ENCODE measurements at regions not wholly inside any gene's neighbourhood (a gene's known extent, or its start where the extent isn't known, plus 50 kb on each side); places are given as distances from the start of the nearest gene placed in this dataset.

- no peak overlapping the region for H3K4me3 ChIP-seq (ENCODE audit: low read depth, low read length)
- peaks cover 7% of the 10 kb centered on the region for H3K27me3 ChIP-seq (ENCODE audit: insufficient read depth, low read length)
- H3K4me1 ChIP-seq (ENCODE audit: control insufficient read depth, insufficient read depth, low read length, unreplicated experiment) = peaks cover 13% of the 10 kb centered on the region
- H3K79me2 ChIP-seq (ENCODE audit: control insufficient read depth, insufficient read depth, low read length, unreplicated experiment) = no peaks in the 10 kb centered on the region
- no peak overlapping the region for H2AFZ ChIP-seq (ENCODE audit: low read length, unreplicated experiment)
- no peaks in the 10 kb centered on the region for H3K36me3 ChIP-seq (ENCODE audit: insufficient read depth, low read length)
- no peak overlapping the region; the same call in 1 of the 2 replicates for H3K27ac ChIP-seq (ENCODE audit: low read depth, low read length)
Observed at GRCh38 chr16:65658349-65658748, 536.5 kb upstream of the CDH11 start.

GRCh38 chr16:65657556-65657955 is 535.7 kb upstream of the CDH11 start:
- H3K4me1 ChIP-seq (ENCODE audit: control insufficient read depth, insufficient read depth, low read length, unreplicated experiment) = peaks cover 13% of the 10 kb centered on the region
- H3K4me3 ChIP-seq (ENCODE audit: low read depth, low read length) = no peak overlapping the region
- peaks cover 7% of the 10 kb centered on the region for H3K27me3 ChIP-seq (ENCODE audit: insufficient read depth, low read length)
- H3K79me2 ChIP-seq (ENCODE audit: control insufficient read depth, insufficient read depth, low read length, unreplicated experiment) = no peaks in the 10 kb centered on the region
- no peak overlapping the region for H3K27ac ChIP-seq (ENCODE audit: low read depth, low read length)
- no peaks in the 10 kb centered on the region for H3K36me3 ChIP-seq (ENCODE audit: insufficient read depth, low read length)
- no peak overlapping the region for H2AFZ ChIP-seq (ENCODE audit: low read length, unreplicated experiment)

DNA sequence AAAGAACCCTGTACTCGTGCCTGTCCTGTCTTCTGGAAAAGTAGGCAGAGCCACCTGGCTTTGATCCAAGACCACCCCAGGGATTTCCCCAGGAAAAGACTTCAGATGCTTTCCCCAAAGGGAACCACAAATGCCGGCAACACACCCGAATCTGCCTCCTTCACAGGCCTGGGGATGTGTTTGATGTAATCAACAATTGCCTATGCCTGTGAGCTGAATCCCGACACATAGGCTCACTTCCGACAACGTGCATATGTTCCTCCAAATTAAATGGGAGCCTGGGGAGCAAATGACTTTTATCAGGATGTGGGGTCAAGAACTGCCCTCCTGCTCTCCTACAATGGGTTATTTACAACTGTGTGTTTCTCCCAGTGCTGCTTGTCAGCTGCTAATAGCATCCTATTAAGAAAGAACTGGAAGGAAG is 535.2 kb upstream of the CDH11 start:
- H3K4me3 ChIP-seq (ENCODE audit: low read depth, low read length) = no peak overlapping the region

GRCh38 chr16:65655802-65656201 is 533.9 kb upstream of the CDH11 start:
- Histone ChIP-seq H2AFZ (ENCODE audit: low read length, unreplicated experiment) (no peak overlapping the region), H3K4me1 (ENCODE audit: control insufficient read depth, insufficient read depth, low read length, unreplicated experiment) (peaks cover 13% of the 10 kb centered on the region), H3K27me3 (ENCODE audit: insufficient read depth, low read length) (peaks cover 7% of the 10 kb centered on the region), H3K4me3 (ENCODE audit: low read depth, low read length) (no peak overlapping the region), H3K27ac (ENCODE audit: low read depth, low read length) (no peak overlapping the region), H3K36me3 (ENCODE audit: insufficient read depth, low read length) (no peaks in the 10 kb centered on the region), H3K79me2 (ENCODE audit: control insufficient read depth, insufficient read depth, low read length, unreplicated experiment) (no peaks in the 10 kb centered on the region)

More for the DNA sequence above, 535.2 kb upstream of the CDH11 start:
- H3K27ac ChIP-seq (ENCODE audit: low read depth, low read length) = no peak overlapping the region
- H3K36me3 ChIP-seq (ENCODE audit: insufficient read depth, low read length) = no peaks in the 10 kb centered on the region
- no peaks in the 10 kb centered on the region for H3K79me2 ChIP-seq (ENCODE audit: control insufficient read depth, insufficient read depth, low read length, unreplicated experiment)
- H3K27me3 ChIP-seq (ENCODE audit: insufficient read depth, low read length) = peaks cover 7% of the 10 kb centered on the region
- H2AFZ ChIP-seq (ENCODE audit: low read length, unreplicated experiment) = no peak overlapping the region
- peaks cover 13% of the 10 kb centered on the region for H3K4me1 ChIP-seq (ENCODE audit: control insufficient read depth, insufficient read depth, low read length, unreplicated experiment)

- Histone ChIP-seq H3K27ac (ENCODE audit: low read depth, low read length) (no peak overlapping the region), H3K4me3 (ENCODE audit: low read depth, low read length) (no peak overlapping the region), H3K36me3 (ENCODE audit: insufficient read depth, low read length) (no peaks in the 10 kb centered on the region), H3K27me3 (ENCODE audit: insufficient read depth, low read length) (no peaks in the 10 kb centered on the region), H3K4me1 (ENCODE audit: control insufficient read depth, insufficient read depth, low read length, unreplicated experiment) (no peaks in the 10 kb centered on the region), H3K79me2 (ENCODE audit: control insufficient read depth, insufficient read depth, low read length, unreplicated experiment) (no peaks in the 10 kb centered on the region), H2AFZ (ENCODE audit: low read length, unreplicated experiment) (no peak overlapping the region)
Observed at GRCh38 chr16:65648101-65648500, 526.2 kb upstream of the CDH11 start.

DNA sequence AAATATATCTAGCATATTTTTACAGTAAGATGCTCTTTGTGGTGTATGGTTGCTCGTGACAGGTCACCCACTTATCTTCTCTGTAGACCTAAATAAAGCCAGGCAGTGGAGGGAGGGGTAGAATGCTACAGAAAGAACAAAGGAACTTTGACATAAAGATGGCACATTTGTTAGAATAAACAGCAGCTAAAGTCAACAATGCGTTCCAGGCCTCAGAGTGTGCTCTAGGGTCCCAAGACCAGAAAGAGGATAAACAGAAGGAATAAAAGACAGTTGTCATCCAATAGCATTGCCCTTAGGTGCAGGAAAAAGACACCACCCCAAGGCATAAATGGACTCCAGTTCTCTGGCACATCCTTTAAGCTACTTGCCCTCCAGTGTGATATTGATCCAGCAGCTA is 523.0 kb upstream of the CDH11 start:
- H3K36me3 ChIP-seq (ENCODE audit: insufficient read depth, low read length) = no peaks in the 10 kb centered on the region
- peaks cover 3% of the 10 kb centered on the region; the same call in 1 of the 2 replicates for H3K27me3 ChIP-seq (ENCODE audit: insufficient read depth, low read length)
- no peak overlapping the region for H2AFZ ChIP-seq (ENCODE audit: low read length, unreplicated experiment)
- H3K79me2 ChIP-seq (ENCODE audit: control insufficient read depth, insufficient read depth, low read length, unreplicated experiment) = no peaks in the 10 kb centered on the region
- no peak overlapping the region for H3K27ac ChIP-seq (ENCODE audit: low read depth, low read length)
- no peaks in the 10 kb centered on the region for H3K4me1 ChIP-seq (ENCODE audit: control insufficient read depth, insufficient read depth, low read length, unreplicated experiment)
- H3K4me3 ChIP-seq (ENCODE audit: low read depth, low read length) = no peak overlapping the region

DNA sequence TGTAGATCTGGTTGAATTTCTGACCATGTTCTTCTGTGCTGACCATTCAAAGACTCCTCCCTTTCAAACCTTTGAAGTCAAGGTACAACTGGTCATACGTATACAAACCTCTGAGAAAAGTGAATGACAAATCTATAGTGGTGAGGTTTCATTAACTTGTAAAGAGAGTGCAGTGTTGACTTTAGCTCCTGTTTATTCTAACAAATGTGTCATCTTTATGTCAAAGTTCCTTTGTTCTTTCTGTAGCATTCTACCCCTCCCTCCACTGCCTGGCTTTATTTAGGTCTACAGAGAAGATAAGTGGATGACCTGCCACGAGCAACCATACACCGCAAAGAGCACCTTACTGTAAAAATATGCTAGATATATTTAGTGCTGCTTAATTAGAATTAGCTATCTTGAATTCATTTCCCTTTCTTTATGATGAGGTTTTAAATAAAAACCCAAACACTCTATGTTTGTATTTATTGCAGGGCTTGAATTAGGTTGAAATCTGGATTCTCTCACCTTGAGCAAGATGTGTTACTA is 520.0 kb upstream of the CDH11 start:
- Histone ChIP-seq H3K4me3 (ENCODE audit: low read depth, low read length) (no peak overlapping the region), H3K79me2 (ENCODE audit: control insufficient read depth, insufficient read depth, low read length, unreplicated experiment) (no peaks in the 10 kb centered on the region), H2AFZ (ENCODE audit: low read length, unreplicated experiment) (no peak overlapping the region), H3K4me1 (ENCODE audit: control insufficient read depth, insufficient read depth, low read length, unreplicated experiment) (no peaks in the 10 kb centered on the region), H3K27me3 (ENCODE audit: insufficient read depth, low read length) (peaks cover 9% of the 10 kb centered on the region; the same call in 1 of the 2 replicates), H3K27ac (ENCODE audit: low read depth, low read length) (no peak overlapping the region), H3K36me3 (ENCODE audit: insufficient read depth, low read length) (no peaks in the 10 kb centered on the region)

DNA sequence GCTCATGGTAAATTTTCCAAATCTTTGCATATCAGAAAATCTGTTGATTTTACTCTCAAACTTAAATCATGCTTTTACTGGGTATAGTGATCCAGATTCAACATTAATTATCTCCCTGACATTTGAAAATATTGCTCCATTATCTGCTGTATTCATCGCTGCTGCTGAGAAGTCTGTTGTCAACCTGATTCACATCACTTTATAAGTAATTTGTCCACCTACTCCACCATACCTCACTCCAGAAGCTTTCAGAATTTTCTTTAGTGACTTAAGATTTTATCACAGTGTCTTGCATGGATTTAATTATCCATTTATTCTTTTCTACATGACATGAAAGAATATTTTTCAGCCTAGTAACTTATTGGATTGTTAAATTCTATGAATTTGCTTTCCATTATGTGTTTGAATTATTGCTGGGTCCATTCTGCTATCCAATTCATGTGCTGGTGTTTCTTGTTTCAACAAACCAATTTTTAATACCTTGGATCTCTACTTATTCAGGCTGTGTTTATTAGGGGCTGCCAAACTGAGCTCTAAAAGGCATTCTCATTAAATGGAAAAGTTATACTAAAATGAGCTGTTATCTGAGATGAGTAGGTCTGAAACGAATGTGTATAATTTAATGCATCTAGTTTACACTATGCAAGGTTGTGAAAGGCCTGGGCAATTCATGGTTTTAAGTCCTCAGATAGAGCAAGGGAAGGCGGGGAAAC is 519.3 kb upstream of the CDH11 start:
- Histone ChIP-seq H3K4me3 (ENCODE audit: low read depth, low read length) (no peak overlapping the region), H3K36me3 (ENCODE audit: insufficient read depth, low read length) (no peaks in the 10 kb centered on the region), H3K27me3 (ENCODE audit: insufficient read depth, low read length) (peaks cover 12% of the 10 kb centered on the region; the same call in 1 of the 2 replicates), H3K27ac (ENCODE audit: low read depth, low read length) (no peak overlapping the region), H3K4me1 (ENCODE audit: control insufficient read depth, insufficient read depth, low read length, unreplicated experiment) (no peaks in the 10 kb centered on the region), H2AFZ (ENCODE audit: low read length, unreplicated experiment) (no peak overlapping the region), H3K79me2 (ENCODE audit: control insufficient read depth, insufficient read depth, low read length, unreplicated experiment) (no peaks in the 10 kb centered on the region)

DNA sequence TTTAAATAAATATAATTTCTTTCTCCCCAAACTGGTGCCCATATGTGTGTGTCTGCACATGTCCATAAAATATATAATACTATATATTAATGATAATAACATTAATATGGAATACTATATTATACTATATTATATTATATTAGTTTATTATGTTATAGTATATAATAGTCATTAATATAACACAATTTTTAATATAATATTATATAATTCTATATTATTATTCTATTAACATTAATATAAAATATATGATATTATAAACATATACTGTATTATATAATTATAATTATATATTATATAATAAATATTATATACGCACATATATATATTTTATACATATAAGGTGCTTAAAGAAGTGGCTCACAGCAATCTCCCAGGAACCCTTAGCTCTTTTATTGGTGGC is 513.0 kb upstream of the CDH11 start:
- peaks cover 18% of the 10 kb centered on the region; the same call in 1 of the 2 replicates for H3K27me3 ChIP-seq (ENCODE audit: insufficient read depth, low read length)
- no peak overlapping the region for H3K4me3 ChIP-seq (ENCODE audit: low read depth, low read length)
- H3K79me2 ChIP-seq (ENCODE audit: control insufficient read depth, insufficient read depth, low read length, unreplicated experiment) = no peaks in the 10 kb centered on the region
- H3K36me3 ChIP-seq (ENCODE audit: insufficient read depth, low read length) = no peaks in the 10 kb centered on the region
- no peaks in the 10 kb centered on the region for H3K4me1 ChIP-seq (ENCODE audit: control insufficient read depth, insufficient read depth, low read length, unreplicated experiment)
- no peak overlapping the region for H2AFZ ChIP-seq (ENCODE audit: low read length, unreplicated experiment)
- H3K27ac ChIP-seq (ENCODE audit: low read depth, low read length) = no peak overlapping the region

GRCh38 chr16:65634291-65634690 is 512.4 kb upstream of the CDH11 start:
- no peak overlapping the region for H3K27ac ChIP-seq (ENCODE audit: low read depth, low read length)
- H3K4me1 ChIP-seq (ENCODE audit: control insufficient read depth, insufficient read depth, low read length, unreplicated experiment) = no peaks in the 10 kb centered on the region
- no peak overlapping the region for H2AFZ ChIP-seq (ENCODE audit: low read length, unreplicated experiment)
- H3K79me2 ChIP-seq (ENCODE audit: control insufficient read depth, insufficient read depth, low read length, unreplicated experiment) = no peaks in the 10 kb centered on the region
- peaks cover 18% of the 10 kb centered on the region; the same call in 1 of the 2 replicates for H3K27me3 ChIP-seq (ENCODE audit: insufficient read depth, low read length)
- H3K36me3 ChIP-seq (ENCODE audit: insufficient read depth, low read length) = no peaks in the 10 kb centered on the region
- no peak overlapping the region for H3K4me3 ChIP-seq (ENCODE audit: low read depth, low read length)

DNA sequence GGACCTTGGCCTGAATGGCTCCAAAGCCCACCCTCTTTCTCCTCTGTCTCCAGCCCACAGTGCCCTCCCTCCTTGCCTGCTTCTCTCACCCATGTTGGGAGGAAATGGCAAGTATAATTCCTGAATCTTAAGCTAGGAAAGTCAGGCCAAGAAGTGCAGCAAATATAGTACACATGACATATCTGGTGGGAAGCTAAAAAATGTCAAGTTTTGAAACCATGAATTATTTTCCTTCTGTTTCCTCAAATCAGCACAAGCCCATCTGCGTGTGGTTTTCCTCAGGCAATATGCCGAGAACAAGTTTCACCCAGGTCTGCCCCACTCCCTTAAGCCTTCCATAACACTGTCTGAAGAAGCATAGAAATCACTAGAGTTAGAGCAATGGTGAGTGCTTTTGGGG is 502.8 kb upstream of the CDH11 start:
- Histone ChIP-seq H3K27me3 (ENCODE audit: insufficient read depth, low read length) (peaks cover 3% of the 10 kb centered on the region; the same call in 1 of the 2 replicates), H2AFZ (ENCODE audit: low read length, unreplicated experiment) (no peak overlapping the region), H3K79me2 (ENCODE audit: control insufficient read depth, insufficient read depth, low read length, unreplicated experiment) (no peaks in the 10 kb centered on the region), H3K36me3 (ENCODE audit: insufficient read depth, low read length) (no peaks in the 10 kb centered on the region), H3K4me3 (ENCODE audit: low read depth, low read length) (no peak overlapping the region), H3K4me1 (ENCODE audit: control insufficient read depth, insufficient read depth, low read length, unreplicated experiment) (no peaks in the 10 kb centered on the region), H3K27ac (ENCODE audit: low read depth, low read length) (no peak overlapping the region)
